Ishikawa (cell line): ENCODE measurements at regions not wholly inside any gene's neighbourhood (a gene's known extent, or its start where the extent isn't known, plus 50 kb on each side); places are given as distances from the start of the nearest gene placed in this dataset.

Experiments used
- CEBPB ChIP-seq: IDR thresholded peaks from 2 replicates; pipeline ENCODE4 v1.6.1; 2012
- CREB1 ChIP-seq: IDR thresholded peaks from 2 replicates; pipeline ENCODE4 v1.6.1; 2012; ENCODE audit warnings: low read depth
- EGR1 ChIP-seq: IDR thresholded peaks from 2 replicates; pipeline ENCODE4 v1.6.1; 2012
- EP300 ChIP-seq: IDR thresholded peaks from 2 replicates; pipeline ENCODE4 v1.6.1; 2012; ENCODE audit warnings: borderline replicate concordance
- FOXM1 ChIP-seq: IDR thresholded peaks from 2 replicates; pipeline ENCODE4 v1.6.1; 2012; ENCODE audit warnings: low read depth, borderline replicate concordance
- MAX ChIP-seq: IDR thresholded peaks from 2 replicates; pipeline ENCODE4 v1.6.1; 2012
- NFIC ChIP-seq: IDR thresholded peaks from 2 replicates; pipeline ENCODE4 v1.6.1; 2012
- RAD21 ChIP-seq: IDR thresholded peaks from 2 replicates; pipeline ENCODE4 v1.6.1; 2012; ENCODE audit warnings: low read depth
- REST ChIP-seq: IDR thresholded peaks from 2 replicates; pipeline ENCODE4 v1.6.1; 2012; ENCODE audit warnings: low read depth, mild to moderate bottlenecking
- TAF1 ChIP-seq: IDR thresholded peaks from 2 replicates; pipeline ENCODE4 v1.6.1; 2012; ENCODE audit warnings: low read depth, mild to moderate bottlenecking
- TCF12 ChIP-seq: IDR thresholded peaks from 2 replicates; pipeline ENCODE4 v1.6.1; 2012; ENCODE audit warnings: low read depth
- TEAD4 ChIP-seq: IDR thresholded peaks from 2 replicates; pipeline ENCODE4 v1.6.1; 2012
- USF1 ChIP-seq: IDR thresholded peaks from 2 replicates; pipeline ENCODE4 v1.6.1; 2012
- YY1 ChIP-seq: IDR thresholded peaks from 2 replicates; pipeline ENCODE4 v1.6.1; 2012; ENCODE audit warnings: low read depth
- ZBTB7A ChIP-seq: IDR thresholded peaks from 2 replicates; pipeline ENCODE4 v1.6.1; 2012; ENCODE audit warnings: low read depth

- TF ChIP-seq CREB1: no peak
- TF ChIP-seq MAX: no peak
- TF ChIP-seq USF1: no peak
- no peak for TF ChIP-seq CEBPB
- no peak for TF ChIP-seq RAD21
- no peak for TF ChIP-seq ZBTB7A
- no peak for TF ChIP-seq FOXM1
- no peak for TF ChIP-seq NFIC
- TF ChIP-seq YY1: no peak
- no peak for TF ChIP-seq TAF1
- TF ChIP-seq TEAD4: no peak
- no peak for TF ChIP-seq TCF12
- TF ChIP-seq EGR1: no peak
- no peak for TF ChIP-seq EP300
- TF ChIP-seq REST: no peak
These were observed 229.1 kb upstream of the SMIM31 start for GRCh38 chr4:164524789-164525188.

- TF ChIP-seq YY1 (no peak), RAD21 (no peak), MAX (no peak), NFIC (no peak), TEAD4 (no peak), EGR1 (no peak), ZBTB7A (no peak), TAF1 (no peak), REST (no peak), USF1 (no peak), EP300 (no peak), TCF12 (no peak)
These were observed 226.9 kb upstream of the SMIM31 start for GRCh38 chr4:164526933-164527583.

GRCh38 chr4:164529058-164529457 is 224.9 kb upstream of the SMIM31 start:
- no peak for TF ChIP-seq NFIC
- TF ChIP-seq CREB1: no peak
- no peak for TF ChIP-seq RAD21
- no peak for TF ChIP-seq TEAD4
- no peak for TF ChIP-seq REST
- TF ChIP-seq CEBPB: no peak
- TF ChIP-seq EGR1: no peak
- TF ChIP-seq TAF1: no peak
- no peak for TF ChIP-seq EP300
- no peak for TF ChIP-seq USF1
- no peak for TF ChIP-seq TCF12
- no peak for TF ChIP-seq MAX
- TF ChIP-seq FOXM1: no peak
- no peak for TF ChIP-seq ZBTB7A
- TF ChIP-seq YY1: no peak

- no peak for TF ChIP-seq MAX
- no peak for TF ChIP-seq EGR1
- no peak for TF ChIP-seq EP300
- TF ChIP-seq USF1: no peak
- TF ChIP-seq CREB1: no peak
- TF ChIP-seq TEAD4: no peak
- no peak for TF ChIP-seq REST
- no peak for TF ChIP-seq CEBPB
- TF ChIP-seq NFIC: no peak
- no peak for TF ChIP-seq ZBTB7A
- TF ChIP-seq FOXM1: no peak
- TF ChIP-seq RAD21: no peak
- no peak for TF ChIP-seq TCF12
- TF ChIP-seq YY1: no peak
- TF ChIP-seq TAF1: no peak
These were observed 224.4 kb upstream of the SMIM31 start for GRCh38 chr4:164529486-164529885.
